Transverse colon (tissue), 4 donors: ENCODE measurements at regions not wholly inside any gene's neighbourhood (a gene's known extent, or its start where the extent isn't known, plus 50 kb on each side); places are given as distances from the start of the nearest gene placed in this dataset.

Experiments
- DNase-seq: peaks from one replicate; pipeline ENCODE4 v3.0.0-alpha.2; 2019
- H3K27ac ChIP-seq, 4 donors: fragments of 200-600 bp; sonication (generic); 2 replicates each; pipeline ENCODE4 v1.5.1; 2016 to 2018; ENCODE audit warnings: inconsistent platforms in 4 of 4
- H3K27me3 ChIP-seq: fragments of 200-600 bp; sonication (generic); 2 replicates; pipeline ENCODE4 v1.5.1; 2017; ENCODE audit warnings: inconsistent platforms
- H3K36me3 ChIP-seq, 4 donors: fragments of 200-600 bp; sonication (generic); 2 replicates each; pipeline ENCODE4 v1.5.1; 2017 to 2019; ENCODE audit warnings: inconsistent platforms in 4 of 4
- H3K4me1 ChIP-seq, 4 donors: fragments of 200-600 bp; sonication (generic); 2 replicates each; pipeline ENCODE4 v1.5.1; 2017 to 2020; ENCODE audit warnings: inconsistent platforms in 4 of 4
- H3K4me3 ChIP-seq, 4 donors: fragments of 200-600 bp; sonication (generic); 1 replicate in 1 of 4; 2 replicates in 3 of 4; pipeline versions ENCODE4 v1.5.1 to v1.6.1; 2017 to 2019; ENCODE audit warnings: inconsistent platforms in 4 of 4
- H3K9me3 ChIP-seq, 2 donors: fragments of 200-600 bp; sonication (generic); 2 replicates each; pipeline ENCODE4 v1.5.1; 2017 to 2019; ENCODE audit warnings: inconsistent platforms in 2 of 2
- EP300 ChIP-seq: sonication (generic); formaldehyde crosslinking; IDR thresholded peaks from one replicate; pipeline ENCODE4 v1.6.1; 2017; ENCODE audit warnings: antibody characterized with exemption, low read depth
- POLR2A ChIP-seq: fragments of 450-650 bp; IDR thresholded peaks from one replicate; pipeline ENCODE4 v1.6.1; 2016; ENCODE audit warnings: antibody characterized with exemption, mild to moderate bottlenecking, moderate library complexity
- POLR2AphosphoS5 ChIP-seq, 3 donors: sonication (generic); formaldehyde crosslinking; IDR thresholded peaks; one replicate each; pipeline ENCODE4 v1.6.1; 2016; ENCODE audit warnings: antibody characterized with exemption in 3 of 3
- WGBS, 2 donors: methylation state at CpG; one replicate each; pipeline ENCODE4 v1.1.5; 2018; ENCODE audit warnings: low coverage in 1 of 2; 5-methylcytosine and 5-hydroxymethylcytosine counted together
- in situ Hi-C, 4 donors: fragments of 200-750 bp; cut with MboI; loops; one replicate each; pipeline versions ENCODE4 v1.15.0 to v1.15.1; 2017; ENCODE audit warnings: low sequenced_read_pairs in 3 of 4, low pct_ligation_motif_present in 1 of 4, low pct_unique_long_range_greater_than_20kb in 1 of 4
- intact Hi-C: fragments of 100-400 bp; cut with DNase I; formaldehyde crosslinking; loops from one replicate; pipeline ENCODE4 v1.15.1; 2023; ENCODE audit warnings: low total_unique reads
- TF ChIP-seq, protein P1 (sequence below), 5 experiments: fragments of 200-600 bp in 3 of 5; fragments of 450-650 bp in 2 of 5; sonication (generic) in 3 of 5; IDR thresholded peaks; 1 replicate in 2 of 5; 2 replicates in 3 of 5; pipeline ENCODE4 v1.5.1; 2016 to 2017; ENCODE audit warnings: antibody characterized with exemption in 5 of 5, inconsistent platforms in 3 of 5, mild to moderate bottlenecking in 2 of 5, moderate library complexity in 1 of 5

DNA sequence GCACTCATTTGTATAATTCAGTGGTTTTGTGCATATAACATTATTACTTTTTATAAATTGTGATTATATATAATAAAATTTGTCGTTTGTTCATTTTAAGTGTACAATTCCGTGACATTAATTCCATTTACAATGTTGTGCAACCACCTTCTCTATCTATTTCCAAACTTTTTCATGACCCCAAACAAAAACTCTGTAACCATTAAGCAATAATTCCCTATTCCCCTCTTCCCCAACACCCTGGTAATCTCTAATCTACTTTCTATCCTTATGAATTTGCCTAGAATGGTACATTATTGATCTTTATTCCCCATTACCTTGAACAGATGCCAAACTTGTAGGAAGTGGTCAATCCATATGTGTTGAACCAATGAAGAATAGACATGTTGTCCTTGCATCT is 61.3 kb upstream of the SMIM36 start:
- Histone ChIP-seq H3K27me3 (no peaks in the 10 kb centered on the region), H3K4me1 (peaks cover 1 to 22% (median 6%) of the 10 kb centered on the region in 4 donors), H3K36me3 (no peaks in the 10 kb centered on the region), H3K27ac (no peak overlapping the region), H3K4me3 (no peak overlapping the region), H3K9me3 (no peaks in the 10 kb centered on the region)
- intact Hi-C loops (no loop called here), in situ Hi-C loops (no loop called here)
- DNase-seq, result no peak
- 86 to 87% methylated on average over 2 of the region's 2 CpGs for WGBS, 2 donors
- TF ChIP-seq EP300, result no peak
- TF ChIP-seq, protein P1, sequence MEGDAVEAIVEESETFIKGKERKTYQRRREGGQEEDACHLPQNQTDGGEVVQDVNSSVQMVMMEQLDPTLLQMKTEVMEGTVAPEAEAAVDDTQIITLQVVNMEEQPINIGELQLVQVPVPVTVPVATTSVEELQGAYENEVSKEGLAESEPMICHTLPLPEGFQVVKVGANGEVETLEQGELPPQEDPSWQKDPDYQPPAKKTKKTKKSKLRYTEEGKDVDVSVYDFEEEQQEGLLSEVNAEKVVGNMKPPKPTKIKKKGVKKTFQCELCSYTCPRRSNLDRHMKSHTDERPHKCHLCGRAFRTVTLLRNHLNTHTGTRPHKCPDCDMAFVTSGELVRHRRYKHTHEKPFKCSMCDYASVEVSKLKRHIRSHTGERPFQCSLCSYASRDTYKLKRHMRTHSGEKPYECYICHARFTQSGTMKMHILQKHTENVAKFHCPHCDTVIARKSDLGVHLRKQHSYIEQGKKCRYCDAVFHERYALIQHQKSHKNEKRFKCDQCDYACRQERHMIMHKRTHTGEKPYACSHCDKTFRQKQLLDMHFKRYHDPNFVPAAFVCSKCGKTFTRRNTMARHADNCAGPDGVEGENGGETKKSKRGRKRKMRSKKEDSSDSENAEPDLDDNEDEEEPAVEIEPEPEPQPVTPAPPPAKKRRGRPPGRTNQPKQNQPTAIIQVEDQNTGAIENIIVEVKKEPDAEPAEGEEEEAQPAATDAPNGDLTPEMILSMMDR (IDR thresholded peaks at IDR 0.05), result no peak
- TF ChIP-seq POLR2A, result no peak
- TF ChIP-seq POLR2AphosphoS5 (IDR thresholded peaks at IDR 0.05), result no peak

DNA sequence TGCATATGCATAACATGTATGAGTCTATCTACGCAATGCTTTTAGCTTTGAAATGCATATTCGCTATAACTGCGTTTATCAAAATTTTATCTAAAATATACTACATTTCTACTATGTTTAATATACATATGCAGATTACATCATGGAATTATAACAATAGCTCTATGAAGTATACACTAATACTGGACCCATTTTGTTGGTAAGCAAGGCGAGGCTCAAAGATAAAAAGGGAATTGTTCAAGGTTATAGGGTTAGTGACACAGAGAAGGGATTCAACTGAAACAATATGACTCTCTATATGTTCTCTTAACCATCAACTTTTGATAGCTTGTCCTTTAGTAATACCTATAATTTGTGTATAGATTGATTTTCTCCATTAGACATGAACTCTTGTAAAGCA is 60.9 kb upstream of the SMIM36 start:
- Histone ChIP-seq H3K4me3 (no peak overlapping the region), H3K27me3 (no peaks in the 10 kb centered on the region), H3K4me1 (peaks cover 0 to 20% (median 6%) of the 10 kb centered on the region in 4 donors), H3K27ac (no peak overlapping the region), H3K9me3 (no peaks in the 10 kb centered on the region), H3K36me3 (no peaks in the 10 kb centered on the region)
- no peak for DNase-seq
- intact Hi-C loops (no loop called here), in situ Hi-C loops (no loop called here)
- 96 to 97% methylated on average over 4 of the region's 4 CpGs for WGBS, 2 donors
- TF ChIP-seq POLR2AphosphoS5 (IDR thresholded peaks at IDR 0.05) (no peak), POLR2A (no peak), EP300 (no peak)
- TF ChIP-seq, protein P1 (IDR thresholded peaks at IDR 0.05), result no peak

DNA sequence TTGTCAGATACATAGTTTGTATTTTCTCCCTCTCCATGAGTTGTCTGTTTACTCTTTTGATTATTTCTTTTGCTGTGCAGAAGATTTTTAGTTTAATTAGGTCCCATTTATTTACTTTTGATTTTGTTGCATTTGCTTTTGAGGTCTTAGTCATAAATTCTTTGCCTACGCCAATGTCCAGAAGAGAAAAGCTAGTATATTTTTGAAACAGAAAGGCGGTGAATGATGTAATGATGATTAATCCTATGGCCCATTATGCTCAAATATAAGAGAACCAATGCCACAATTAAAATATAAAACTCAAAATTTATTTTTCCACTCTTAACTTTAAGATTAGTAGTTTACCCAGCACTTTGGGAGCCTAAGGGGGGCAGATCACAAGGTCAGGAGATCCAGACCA is 59.8 kb upstream of the SMIM36 start:
- intact Hi-C loops, result no loop called here
- no peak for TF ChIP-seq POLR2AphosphoS5 (IDR thresholded peaks at IDR 0.05)
- TF ChIP-seq EP300, result no peak
- TF ChIP-seq, protein P1 (IDR thresholded peaks at IDR 0.05), result no peak
- no peak for TF ChIP-seq POLR2A
- DNase-seq, result no peak
- Histone ChIP-seq H3K4me3 (no peak overlapping the region), H3K9me3 (no peaks in the 10 kb centered on the region), H3K27ac (no peak overlapping the region), H3K27me3 (no peaks in the 10 kb centered on the region), H3K36me3 (no peaks in the 10 kb centered on the region), H3K4me1 (peaks cover 0 to 9% (median 0%) of the 10 kb centered on the region in 4 donors)
- 88 to 90% methylated on average over 2 of the region's 2 CpGs for WGBS, 2 donors
- in situ Hi-C loops, result no loop called here

- no peak for TF ChIP-seq POLR2AphosphoS5 (IDR thresholded peaks at IDR 0.05)
- intact Hi-C loops, result no loop called here
- Histone ChIP-seq H3K9me3 (no peaks in the 10 kb centered on the region), H3K4me3 (no peak overlapping the region), H3K4me1 (peaks cover 0 to 5% (median 0%) of the 10 kb centered on the region in 4 donors), H3K27ac (no peak overlapping the region), H3K36me3 (no peaks in the 10 kb centered on the region), H3K27me3 (no peaks in the 10 kb centered on the region)
- no peak for DNase-seq
- WGBS, 2 donors, result 93% methylated on average over 6 of the region's 6 CpGs; no CpG with 5 or more reads in 1 of the 2 donors
- in situ Hi-C loops, result no loop called here
These were observed 59.1 kb upstream of the SMIM36 start for GRCh38 chr17:55570391-55570790.
